Right renal cortex interstitium (tissue), 3 donors: ENCODE measurements at regions not wholly inside any gene's neighbourhood (a gene's known extent, or its start where the extent isn't known, plus 50 kb on each side); places are given as distances from the start of the nearest gene placed in this dataset.
A peak's percentile ranks its signal among the peaks of the same experiment; 100 is the strongest.
"Not testable (repeated sequence)": the region's sequence is repeated elsewhere in the genome, so short reads cannot be mapped to it uniquely, and the experiment has no call there.

Source experiments
- DNase-seq, 3 donors: peaks; one replicate each; pipeline ENCODE4 v3.0.0-alpha.2; 2013; ENCODE audit warnings: low read depth in 3 of 3, low spot score in 2 of 3

DNA sequence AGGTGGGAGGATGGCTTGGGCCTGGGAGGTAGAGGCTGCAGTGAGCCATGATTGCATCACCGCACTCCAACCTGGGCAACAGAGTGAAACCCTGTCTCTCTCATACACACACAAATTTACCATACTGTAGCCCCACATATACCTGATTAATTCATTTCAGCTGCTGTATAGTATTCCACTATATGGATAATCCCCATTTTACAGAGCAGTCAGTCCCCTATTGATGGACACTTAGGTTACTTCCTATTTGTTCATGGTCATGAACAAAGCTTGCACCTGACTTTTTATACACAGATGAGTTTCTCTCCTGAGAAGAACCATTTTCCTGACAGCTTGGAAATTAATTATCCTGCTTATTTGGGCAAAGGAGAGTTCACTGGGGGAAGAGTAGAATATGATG lies 59.2 kb downstream of the EMX2 start:
- DNase-seq: no peak

- no peak for DNase-seq
Measured at GRCh38 chr10:117603081-117603480, 60.5 kb downstream of the EMX2 start.

- DNase-seq: no peak
Measured at GRCh38 chr10:117603726-117604125, 61.2 kb downstream of the EMX2 start.

DNA sequence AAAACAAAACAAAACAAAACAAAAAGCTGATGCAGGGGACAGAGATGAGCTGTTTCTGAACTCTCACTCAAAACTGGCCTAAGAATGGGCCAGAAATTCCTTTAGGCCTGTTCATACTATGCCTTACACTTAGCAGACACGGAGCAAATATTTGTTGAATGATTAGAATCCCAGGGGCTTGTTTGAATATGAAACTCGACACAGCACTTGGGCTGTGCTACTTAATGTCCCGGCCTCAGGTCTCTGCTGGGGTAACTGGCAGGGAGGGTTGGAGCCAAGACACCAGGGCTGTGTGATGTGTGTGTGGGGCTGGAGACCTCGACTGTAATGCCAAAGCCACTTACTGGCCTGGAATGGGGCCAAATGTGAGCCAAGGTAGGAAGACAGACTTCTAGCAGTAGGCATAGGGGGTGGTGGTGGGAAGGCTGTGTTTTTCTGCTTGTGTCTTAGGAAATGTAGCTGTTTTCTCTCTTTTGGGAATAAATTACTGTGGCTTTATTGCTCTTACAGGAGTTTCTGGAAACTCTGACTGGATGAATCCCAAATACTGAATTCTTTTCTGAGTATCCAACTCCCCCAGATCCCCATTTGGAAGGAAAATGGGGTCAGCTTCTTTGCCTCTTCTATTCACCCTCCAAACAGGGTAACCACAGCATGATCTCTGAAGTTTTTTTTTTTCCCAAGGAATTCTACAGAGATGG lies 66.7 kb downstream of the EMX2 start:
- DNase-seq: no peak

DNA sequence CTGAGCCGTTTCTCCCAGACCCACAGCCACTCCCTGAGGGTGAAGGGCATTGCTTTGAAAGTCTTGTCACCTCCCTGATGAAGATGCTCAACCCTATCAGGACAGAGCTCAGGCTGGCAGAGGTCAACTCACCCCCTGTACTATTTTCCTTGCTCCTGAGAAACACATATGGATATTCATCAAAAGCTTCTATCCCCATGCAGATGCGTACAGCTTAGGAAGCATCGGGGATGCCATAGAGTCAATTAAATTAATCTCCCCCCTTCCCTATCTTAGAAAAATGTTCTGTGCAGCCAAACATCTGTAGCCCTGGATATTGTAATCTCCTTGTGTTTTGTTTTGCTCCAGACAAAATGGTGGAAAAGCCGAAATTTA lies 67.2 kb downstream of the EMX2 start:
- no peak for DNase-seq

- DNase-seq: no peak
Measured at GRCh38 chr10:117610321-117610720, 67.8 kb downstream of the EMX2 start.

GRCh38 chr10:117612113-117612512 lies 69.6 kb downstream of the EMX2 start:
- DNase-seq: no peak

- DNase-seq: no peak
Measured at GRCh38 chr10:117615649-117616048, 73.1 kb downstream of the EMX2 start.

GRCh38 chr10:117616179-117616578 lies 73.6 kb downstream of the EMX2 start:
- no peak for DNase-seq

- DNase-seq: no peak
Measured at GRCh38 chr10:117617086-117617485, 74.5 kb downstream of the EMX2 start.

GRCh38 chr10:117617659-117618058 lies 75.1 kb downstream of the EMX2 start:
- no peak for DNase-seq

- DNase-seq: no peak
Measured at GRCh38 chr10:117619223-117619622, 76.7 kb downstream of the EMX2 start.

DNA sequence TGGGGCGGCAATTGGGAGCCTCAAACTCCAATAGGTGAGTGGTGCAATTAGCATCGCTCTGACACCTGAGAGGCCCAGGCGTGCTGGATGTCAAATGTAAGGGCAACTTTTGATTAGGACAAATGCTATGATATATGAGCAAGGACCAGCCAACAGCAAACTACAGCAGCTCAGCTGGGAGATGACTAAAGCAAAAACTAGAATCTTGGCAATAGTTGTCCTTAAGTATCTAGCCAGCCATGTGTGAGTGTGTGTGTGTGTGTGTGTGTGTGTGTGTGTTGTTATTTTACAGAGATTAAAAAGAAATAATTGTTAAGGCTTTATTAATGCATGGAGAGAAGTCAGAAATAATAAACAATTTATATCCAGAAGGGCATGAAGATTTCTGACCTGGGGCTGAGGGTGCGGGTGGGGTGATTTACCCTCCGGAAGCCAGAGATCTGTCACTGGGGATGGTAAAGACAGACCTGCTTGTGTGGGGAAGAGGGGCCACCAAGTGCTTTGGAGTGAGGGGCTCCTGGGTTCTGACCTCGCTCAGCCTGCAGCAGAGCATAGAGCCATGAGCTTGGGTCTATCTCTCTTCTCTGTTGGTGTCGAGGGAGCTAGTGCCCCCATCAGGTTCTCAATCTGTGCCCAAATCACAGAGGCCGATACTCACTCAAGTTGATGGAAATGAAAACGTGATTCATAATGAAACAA lies 77.3 kb downstream of the EMX2 start:
- no peak for DNase-seq

GRCh38 chr10:117621196-117621595 lies 78.7 kb downstream of the EMX2 start:
- no peak for DNase-seq

- no peak for DNase-seq
Measured at GRCh38 chr10:117621795-117622420, 79.4 kb downstream of the EMX2 start.

- DNase-seq: no peak
Measured at GRCh38 chr10:117622471-117623184, 80.1 kb downstream of the EMX2 start.

GRCh38 chr10:117626228-117626627 lies 83.7 kb downstream of the EMX2 start:
- DNase-seq: peak in 1 of 3 donors; percentile 7

- peak in 1 of 3 donors; percentile 6 for DNase-seq
Measured at GRCh38 chr10:117627561-117627960, 85.0 kb downstream of the EMX2 start.

GRCh38 chr10:117629717-117630116 lies 87.2 kb downstream of the EMX2 start:
- DNase-seq: not testable (repeated sequence)

- no peak for DNase-seq
Measured at GRCh38 chr10:117631276-117632145, 89.0 kb downstream of the EMX2 start.
